ENCODE measurements at regions not wholly inside any gene's neighbourhood (a gene's known extent, or its start where the extent isn't known, plus 50 kb on each side); places are given as distances from the start of the nearest gene placed in this dataset.

- intact Hi-C loops (cut with DNase I; ENCODE audit: low total_unique reads): no loop called here
- H3K4me3 ChIP-seq: no peak overlapping the region
- no peaks in the 10 kb centered on the region for H3K27me3 ChIP-seq
- H3K27ac ChIP-seq: no peak overlapping the region
- no peaks in the 10 kb centered on the region for H3K36me3 ChIP-seq
- no peaks in the 10 kb centered on the region for H3K9me3 ChIP-seq
- DNase-seq: no peak
- TF ChIP-seq, protein P1, sequence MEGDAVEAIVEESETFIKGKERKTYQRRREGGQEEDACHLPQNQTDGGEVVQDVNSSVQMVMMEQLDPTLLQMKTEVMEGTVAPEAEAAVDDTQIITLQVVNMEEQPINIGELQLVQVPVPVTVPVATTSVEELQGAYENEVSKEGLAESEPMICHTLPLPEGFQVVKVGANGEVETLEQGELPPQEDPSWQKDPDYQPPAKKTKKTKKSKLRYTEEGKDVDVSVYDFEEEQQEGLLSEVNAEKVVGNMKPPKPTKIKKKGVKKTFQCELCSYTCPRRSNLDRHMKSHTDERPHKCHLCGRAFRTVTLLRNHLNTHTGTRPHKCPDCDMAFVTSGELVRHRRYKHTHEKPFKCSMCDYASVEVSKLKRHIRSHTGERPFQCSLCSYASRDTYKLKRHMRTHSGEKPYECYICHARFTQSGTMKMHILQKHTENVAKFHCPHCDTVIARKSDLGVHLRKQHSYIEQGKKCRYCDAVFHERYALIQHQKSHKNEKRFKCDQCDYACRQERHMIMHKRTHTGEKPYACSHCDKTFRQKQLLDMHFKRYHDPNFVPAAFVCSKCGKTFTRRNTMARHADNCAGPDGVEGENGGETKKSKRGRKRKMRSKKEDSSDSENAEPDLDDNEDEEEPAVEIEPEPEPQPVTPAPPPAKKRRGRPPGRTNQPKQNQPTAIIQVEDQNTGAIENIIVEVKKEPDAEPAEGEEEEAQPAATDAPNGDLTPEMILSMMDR (IDR thresholded peaks at IDR 0.05): no peak
- H3K4me1 ChIP-seq: no peaks in the 10 kb centered on the region
Observed at GRCh38 chr3:88704338-88704737, 403.1 kb upstream of the EPHA3 start.

- Histone ChIP-seq H3K9me3 (no peaks in the 10 kb centered on the region), H3K27me3 (no peaks in the 10 kb centered on the region), H3K27ac (no peak overlapping the region), H3K4me1 (no peaks in the 10 kb centered on the region), H3K36me3 (no peaks in the 10 kb centered on the region), H3K4me3 (no peak overlapping the region)
- intact Hi-C loops (cut with DNase I; ENCODE audit: low total_unique reads): no loop called here
- TF ChIP-seq, protein P1 (IDR thresholded peaks at IDR 0.05): no peak
- no peak for DNase-seq
Observed at GRCh38 chr3:88707837-88708236, 399.6 kb upstream of the EPHA3 start.

DNA sequence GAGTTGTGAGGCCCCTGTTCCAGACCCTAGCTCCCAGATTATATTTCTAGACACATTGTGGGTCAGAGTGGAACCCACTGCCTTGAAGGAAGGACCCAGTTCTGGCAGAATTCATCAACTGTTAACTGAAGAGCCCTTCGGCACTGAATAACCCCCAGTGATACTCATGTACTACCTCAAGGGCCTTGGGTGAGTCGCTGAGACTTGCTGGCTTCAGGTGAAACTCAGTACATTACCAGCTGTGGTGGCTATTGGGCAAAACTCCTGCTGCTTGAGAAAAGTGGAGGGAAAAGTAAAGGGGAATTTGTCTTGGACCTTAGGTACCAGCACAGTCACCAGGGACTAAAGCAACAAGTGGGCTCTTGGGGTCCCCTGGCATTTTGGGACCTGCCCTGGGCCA is 394.9 kb upstream of the EPHA3 start:
- TF ChIP-seq, protein P1 (IDR thresholded peaks at IDR 0.05): no peak

GRCh38 chr3:88713233-88713691 is 394.2 kb upstream of the EPHA3 start:
- Histone ChIP-seq H3K27me3 (no peaks in the 10 kb centered on the region), H3K4me3 (no peak overlapping the region), H3K4me1 (no peaks in the 10 kb centered on the region), H3K27ac (no peak overlapping the region), H3K9me3 (no peaks in the 10 kb centered on the region), H3K36me3 (no peaks in the 10 kb centered on the region)
- DNase-seq: no peak
- TF ChIP-seq, protein P1 (IDR thresholded peaks at IDR 0.05): no peak
- intact Hi-C loops (cut with DNase I; ENCODE audit: low total_unique reads): no loop called here

More for the DNA sequence above, 394.9 kb upstream of the EPHA3 start:
- Histone ChIP-seq H3K36me3 (no peaks in the 10 kb centered on the region), H3K4me3 (no peak overlapping the region), H3K27me3 (no peaks in the 10 kb centered on the region), H3K4me1 (no peaks in the 10 kb centered on the region), H3K9me3 (no peaks in the 10 kb centered on the region), H3K27ac (no peak overlapping the region)
- intact Hi-C loops (cut with DNase I; ENCODE audit: low total_unique reads): no loop called here
- no peak for DNase-seq

GRCh38 chr3:88725440-88726165 is 381.8 kb upstream of the EPHA3 start:
- no peaks in the 10 kb centered on the region for H3K4me1 ChIP-seq
- intact Hi-C loops (cut with DNase I; ENCODE audit: low total_unique reads): no loop called here
- TF ChIP-seq, protein P1 (IDR thresholded peaks at IDR 0.05): no peak
- H3K36me3 ChIP-seq: no peaks in the 10 kb centered on the region
- H3K27ac ChIP-seq: no peak overlapping the region
- no peak for DNase-seq
- H3K4me3 ChIP-seq: no peak overlapping the region
- H3K27me3 ChIP-seq: no peaks in the 10 kb centered on the region
- H3K9me3 ChIP-seq: no peaks in the 10 kb centered on the region
